Astrocyte (in vitro differentiated cells and primary cell): ENCODE measurements at regions not wholly inside any gene's neighbourhood (a gene's known extent, or its start where the extent isn't known, plus 50 kb on each side); places are given as distances from the start of the nearest gene placed in this dataset.
"Not testable (repeated sequence)": the region's sequence is repeated elsewhere in the genome, so short reads cannot be mapped to it uniquely, and the experiment has no call there.

ENCODE experiments used
- EZH2 ChIP-seq: IDR thresholded peaks from 2 replicates; pipeline ENCODE4 v1.6.1; 2012; ENCODE audit warnings: mild to moderate bottlenecking, low read length, inconsistent platforms; ENCODE audit not compliant: insufficient read depth
- TF ChIP-seq, protein P1 (sequence below): IDR thresholded peaks from 2 replicates; pipeline ENCODE4 v1.5.1; 2011; ENCODE audit warnings: low read depth, mild to moderate bottlenecking, inconsistent platforms, low read length, moderate library complexity; ENCODE audit not compliant: insufficient read depth

DNA sequence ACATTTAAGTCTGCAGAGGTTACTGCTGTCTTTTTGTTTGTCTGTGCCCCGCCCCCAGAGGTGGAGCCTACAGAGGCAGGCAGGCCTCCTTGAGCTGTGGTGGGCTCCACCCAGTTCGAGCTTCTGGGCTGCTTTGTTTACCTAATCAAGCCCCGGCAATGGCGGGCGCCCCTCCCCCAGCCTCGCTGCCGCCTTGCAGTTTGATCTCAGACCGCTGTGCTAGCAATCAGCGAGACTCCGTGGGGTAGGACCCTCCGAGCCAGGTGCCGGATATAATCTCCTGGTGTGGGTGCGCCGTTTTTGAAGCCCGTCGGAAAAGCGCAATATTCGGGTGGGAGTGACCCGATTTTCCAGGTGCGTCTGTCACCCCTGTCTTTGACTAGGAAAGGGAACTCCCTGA lies 102.4 kb upstream of the GMNC start:
- TF ChIP-seq EZH2: not testable (repeated sequence)
- TF ChIP-seq, protein P1, sequence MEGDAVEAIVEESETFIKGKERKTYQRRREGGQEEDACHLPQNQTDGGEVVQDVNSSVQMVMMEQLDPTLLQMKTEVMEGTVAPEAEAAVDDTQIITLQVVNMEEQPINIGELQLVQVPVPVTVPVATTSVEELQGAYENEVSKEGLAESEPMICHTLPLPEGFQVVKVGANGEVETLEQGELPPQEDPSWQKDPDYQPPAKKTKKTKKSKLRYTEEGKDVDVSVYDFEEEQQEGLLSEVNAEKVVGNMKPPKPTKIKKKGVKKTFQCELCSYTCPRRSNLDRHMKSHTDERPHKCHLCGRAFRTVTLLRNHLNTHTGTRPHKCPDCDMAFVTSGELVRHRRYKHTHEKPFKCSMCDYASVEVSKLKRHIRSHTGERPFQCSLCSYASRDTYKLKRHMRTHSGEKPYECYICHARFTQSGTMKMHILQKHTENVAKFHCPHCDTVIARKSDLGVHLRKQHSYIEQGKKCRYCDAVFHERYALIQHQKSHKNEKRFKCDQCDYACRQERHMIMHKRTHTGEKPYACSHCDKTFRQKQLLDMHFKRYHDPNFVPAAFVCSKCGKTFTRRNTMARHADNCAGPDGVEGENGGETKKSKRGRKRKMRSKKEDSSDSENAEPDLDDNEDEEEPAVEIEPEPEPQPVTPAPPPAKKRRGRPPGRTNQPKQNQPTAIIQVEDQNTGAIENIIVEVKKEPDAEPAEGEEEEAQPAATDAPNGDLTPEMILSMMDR: not testable (repeated sequence)
